ENCODE measurements at regions not wholly inside any gene's neighbourhood (a gene's known extent, or its start where the extent isn't known, plus 50 kb on each side); places are given as distances from the start of the nearest gene placed in this dataset.
"Not testable (repeated sequence)": the region's sequence is repeated elsewhere in the genome, so short reads cannot be mapped to it uniquely, and the experiment has no call there.

GRCh38 chr1:172851856-172852255 is 193.0 kb downstream of the FASLG start:
- no peak for TF ChIP-seq CTCF (IDR thresholded peaks at IDR 0.05 in 2 of 3, conservative IDR thresholded peaks at IDR 0.05 in 1 of 3; ENCODE audit: borderline replicate concordance in 1 of 3, insufficient read depth in 1 of 3, low read depth in 2 of 3, low read length in 2 of 3)
- TF ChIP-seq MAX (IDR thresholded peaks at IDR 0.05) = no peak
- no peak for TF ChIP-seq TCF7L2 (IDR thresholded peaks at IDR 0.05; ENCODE audit: borderline replicate concordance, extremely low read depth, insufficient read depth, insufficient read length)
- no peak for TF ChIP-seq FOSL1 (IDR thresholded peaks at IDR 0.05; ENCODE audit: low read depth)
- TF ChIP-seq EGR1 (IDR thresholded peaks at IDR 0.05; ENCODE audit: low read depth) = no peak
- no peak for TF ChIP-seq EZH2 (IDR thresholded peaks at IDR 0.05)
- TF ChIP-seq, protein P1, sequence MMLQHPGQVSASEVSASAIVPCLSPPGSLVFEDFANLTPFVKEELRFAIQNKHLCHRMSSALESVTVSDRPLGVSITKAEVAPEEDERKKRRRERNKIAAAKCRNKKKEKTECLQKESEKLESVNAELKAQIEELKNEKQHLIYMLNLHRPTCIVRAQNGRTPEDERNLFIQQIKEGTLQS (IDR thresholded peaks at IDR 0.05) = no peak
- no peak for TF ChIP-seq CBX3 (IDR thresholded peaks at IDR 0.05; ENCODE audit: low read depth)
- no peak for TF ChIP-seq JUND (IDR thresholded peaks at IDR 0.05)
- no peak for TF ChIP-seq RAD21 (IDR thresholded peaks at IDR 0.05; ENCODE audit: low read depth)
- TF ChIP-seq ELF1 (IDR thresholded peaks at IDR 0.05; ENCODE audit: borderline replicate concordance, low read depth) = no peak
- TF ChIP-seq YY1 (IDR thresholded peaks at IDR 0.05; ENCODE audit: extremely low read depth, insufficient replicate concordance, low read depth, low read length) = no peak
- no peak for TF ChIP-seq POLR2A (IDR thresholded peaks at IDR 0.05; ENCODE audit: borderline replicate concordance, extremely low read depth, insufficient read depth, insufficient read length)
- TF ChIP-seq ZFX (IDR thresholded peaks at IDR 0.05) = no peak
- TF ChIP-seq, protein P2, sequence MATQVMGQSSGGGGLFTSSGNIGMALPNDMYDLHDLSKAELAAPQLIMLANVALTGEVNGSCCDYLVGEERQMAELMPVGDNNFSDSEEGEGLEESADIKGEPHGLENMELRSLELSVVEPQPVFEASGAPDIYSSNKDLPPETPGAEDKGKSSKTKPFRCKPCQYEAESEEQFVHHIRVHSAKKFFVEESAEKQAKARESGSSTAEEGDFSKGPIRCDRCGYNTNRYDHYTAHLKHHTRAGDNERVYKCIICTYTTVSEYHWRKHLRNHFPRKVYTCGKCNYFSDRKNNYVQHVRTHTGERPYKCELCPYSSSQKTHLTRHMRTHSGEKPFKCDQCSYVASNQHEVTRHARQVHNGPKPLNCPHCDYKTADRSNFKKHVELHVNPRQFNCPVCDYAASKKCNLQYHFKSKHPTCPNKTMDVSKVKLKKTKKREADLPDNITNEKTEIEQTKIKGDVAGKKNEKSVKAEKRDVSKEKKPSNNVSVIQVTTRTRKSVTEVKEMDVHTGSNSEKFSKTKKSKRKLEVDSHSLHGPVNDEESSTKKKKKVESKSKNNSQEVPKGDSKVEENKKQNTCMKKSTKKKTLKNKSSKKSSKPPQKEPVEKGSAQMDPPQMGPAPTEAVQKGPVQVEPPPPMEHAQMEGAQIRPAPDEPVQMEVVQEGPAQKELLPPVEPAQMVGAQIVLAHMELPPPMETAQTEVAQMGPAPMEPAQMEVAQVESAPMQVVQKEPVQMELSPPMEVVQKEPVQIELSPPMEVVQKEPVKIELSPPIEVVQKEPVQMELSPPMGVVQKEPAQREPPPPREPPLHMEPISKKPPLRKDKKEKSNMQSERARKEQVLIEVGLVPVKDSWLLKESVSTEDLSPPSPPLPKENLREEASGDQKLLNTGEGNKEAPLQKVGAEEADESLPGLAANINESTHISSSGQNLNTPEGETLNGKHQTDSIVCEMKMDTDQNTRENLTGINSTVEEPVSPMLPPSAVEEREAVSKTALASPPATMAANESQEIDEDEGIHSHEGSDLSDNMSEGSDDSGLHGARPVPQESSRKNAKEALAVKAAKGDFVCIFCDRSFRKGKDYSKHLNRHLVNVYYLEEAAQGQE (IDR thresholded peaks at IDR 0.05; ENCODE audit: low read depth) = no peak
- TF ChIP-seq SIN3A (IDR thresholded peaks at IDR 0.05; ENCODE audit: low read depth) = no peak
- TF ChIP-seq EZH2phosphoT487 (IDR thresholded peaks at IDR 0.05; ENCODE audit: borderline replicate concordance) = no peak
- no peak for TF ChIP-seq SP1 (IDR thresholded peaks at IDR 0.05; ENCODE audit: low read depth)
- no TSS peak for BruUV-seq (replicated peaks)
- Histone ChIP-seq H2AFZ (ENCODE audit: low read depth, low read length, poor library complexity, severe bottlenecking) (no peak overlapping the region), H3K4me2 (ENCODE audit: low read length) (no peak overlapping the region), H3K4me3 (replicated peaks in 1 of 2; ENCODE audit: low read depth in 1 of 2, low read length in 2 of 2) (no peak overlapping the region), H3K79me2 (ENCODE audit: insufficient read depth, low read length) (no peaks in the 10 kb centered on the region; the same call in 1 of the 2 replicates), H3K4me1 (ENCODE audit: control insufficient read depth in 1 of 2, insufficient read depth in 2 of 2, low read length in 2 of 2) (peaks cover 12 to 13% of the 10 kb centered on the region in 2 experiments; a peak in 2 of 4 replicates), H3K9ac (ENCODE audit: low read length) (no peak overlapping the region), H3K27me3 (ENCODE audit: insufficient read depth, low read length) (no peaks in the 10 kb centered on the region), H3K9me3 (ENCODE audit: control insufficient read depth in 1 of 2, insufficient read depth in 1 of 2, low read depth in 1 of 2, low read length in 2 of 2) (no peaks in the 10 kb centered on the region; a peak in 1 of 4 replicates), H3K27ac (ENCODE audit: low read depth, low read length) (no peak overlapping the region; the same call in 1 of the 2 replicates), H3K36me3 (ENCODE audit: control insufficient read depth in 1 of 2, insufficient read depth in 2 of 2, low read length in 2 of 2) (0 out of 4 replicates have a peak, but pooled peaks cover 0 to 14% of the 10 kb centered on the region in 2 experiments), H4K20me1 (ENCODE audit: insufficient read depth) (no peaks in the 10 kb centered on the region), H3K9me2 (ENCODE audit: insufficient read depth) (no peaks in the 10 kb centered on the region)
- intact Hi-C loops (cut with micrococcal nuclease) = no loop called here
- no peak for ATAC-seq
- no peak for DNase-seq (ENCODE audit: low read depth, low spot score)
- CTCF ChIA-PET = no interaction called here
- RAD21 ChIA-PET (ENCODE audit: low non-redundant PET in 1 of 2, low total read pairs in 2 of 2, uncharacterized antibody in 2 of 2, unreplicated experiment in 2 of 2) = no interaction called here
- POLR2A ChIA-PET = no interaction called here

- BruUV-seq (replicated peaks); intact Hi-C loops (cut with micrococcal nuclease); H2AFZ ChIP-seq (ENCODE audit: low read depth, low read length, poor library complexity, severe bottlenecking); H3K27me3 ChIP-seq (ENCODE audit: insufficient read depth, low read length); DNase-seq (ENCODE audit: low read depth, low spot score); CTCF ChIA-PET; ATAC-seq; H4K20me1 ChIP-seq (ENCODE audit: insufficient read depth); H3K9me3 ChIP-seq (ENCODE audit: control insufficient read depth in 1 of 2, insufficient read depth in 1 of 2, low read depth in 1 of 2, low read length in 2 of 2); H3K27ac ChIP-seq (ENCODE audit: low read depth, low read length); H3K4me3 ChIP-seq (replicated peaks in 1 of 2; ENCODE audit: low read depth in 1 of 2, low read length in 2 of 2); POLR2A ChIA-PET; H3K4me2 ChIP-seq (ENCODE audit: low read length); H3K36me3 ChIP-seq (ENCODE audit: control insufficient read depth in 1 of 2, insufficient read depth in 2 of 2, low read length in 2 of 2); RAD21 ChIA-PET (ENCODE audit: low non-redundant PET in 1 of 2, low total read pairs in 2 of 2, uncharacterized antibody in 2 of 2, unreplicated experiment in 2 of 2); H3K9me2 ChIP-seq (ENCODE audit: insufficient read depth); H3K9ac ChIP-seq (ENCODE audit: low read length): not testable (repeated sequence)
- H3K4me1 ChIP-seq (ENCODE audit: control insufficient read depth in 1 of 2, insufficient read depth in 2 of 2, low read length in 2 of 2) = peaks cover 19 to 21% of the 10 kb centered on the region in 2 experiments
- peaks cover 19% of the 10 kb centered on the region for H3K79me2 ChIP-seq (ENCODE audit: insufficient read depth, low read length)
Observed at GRCh38 chr1:172855983-172856382, 194.8 kb downstream of the TNFSF18 start.
